CD4-positive, CD25-positive, alpha-beta regulatory T cell (primary cell): ENCODE measurements at regions not wholly inside any gene's neighbourhood (a gene's known extent, or its start where the extent isn't known, plus 50 kb on each side); places are given as distances from the start of the nearest gene placed in this dataset.

Experiments
- ATAC-seq, 2 donors: fragments of 150-1000 bp; cut with Tn5 transposase; one replicate each; pipeline ENCODE4 v1.10.0; 2021; ENCODE audit warnings: low read depth in 2 of 2, moderate number of reproducible peaks in 2 of 2, moderate library complexity in 1 of 2
- DNase-seq, 3 donors: peaks; one replicate each; pipeline versions ENCODE4 v3.0.0 to v3.0.0-alpha.2; 2012 to 2022; ENCODE audit warnings: mixed read lengths in 1 of 3
- H3K27ac ChIP-seq: one replicate; pipeline ENCODE4 v1.7.0; 2013; ENCODE audit warnings: mild to moderate bottlenecking, low read length; ENCODE audit not compliant: insufficient read depth, poor library complexity, severe bottlenecking
- H3K27me3 ChIP-seq: one replicate; pipeline ENCODE4 v1.7.0; 2013; ENCODE audit warnings: low read length; ENCODE audit not compliant: control insufficient read depth, insufficient read depth
- H3K36me3 ChIP-seq: one replicate; pipeline ENCODE4 v1.7.0; 2013; ENCODE audit warnings: mild to moderate bottlenecking, low read length, moderate library complexity; ENCODE audit not compliant: control insufficient read depth, insufficient read depth
- H3K4me1 ChIP-seq: 2 replicates; pipeline ENCODE4 v1.7.0; 2013; ENCODE audit warnings: mild to moderate bottlenecking, low read length; ENCODE audit not compliant: insufficient read depth, control insufficient read depth, poor library complexity, severe bottlenecking
- H3K4me3 ChIP-seq: one replicate; pipeline ENCODE4 v1.7.0; 2013; ENCODE audit warnings: low read depth, mild to moderate bottlenecking, low read length, moderate library complexity
- H3K9me3 ChIP-seq, 2 experiments: 1 replicate in 1 of 2; 2 replicates in 1 of 2; pipeline ENCODE4 v1.7.0; 2013; ENCODE audit warnings: low read length in 2 of 2, mild to moderate bottlenecking in 1 of 2, moderate library complexity in 1 of 2; ENCODE audit not compliant: control insufficient read depth in 2 of 2
- H3K27ac Mint-ChIP-seq, 3 donors: one replicate each; pipeline ENCODE4 v1.8.0; 2020 to 2022; ENCODE audit warnings: mild to moderate bottlenecking in 3 of 3, mixed read lengths in 3 of 3, moderate library complexity in 2 of 3
- H3K27me3 Mint-ChIP-seq: one replicate; pipeline ENCODE4 v1.8.0; 2022; ENCODE audit warnings: mild to moderate bottlenecking, mixed read lengths
- H3K36me3 Mint-ChIP-seq: one replicate; pipeline ENCODE4 v1.8.0; 2020; ENCODE audit warnings: mixed read lengths
- H3K4me1 Mint-ChIP-seq, 4 donors: one replicate each; pipeline ENCODE4 v1.8.0; 2020 to 2022; ENCODE audit warnings: mixed read lengths in 4 of 4, mild to moderate bottlenecking in 1 of 4
- H3K4me3 Mint-ChIP-seq, 4 donors: one replicate each; pipeline ENCODE4 v1.8.0; 2020 to 2022; ENCODE audit warnings: mild to moderate bottlenecking in 4 of 4, mixed read lengths in 4 of 4, moderate library complexity in 3 of 4
- H3K9me3 Mint-ChIP-seq, 7 donors: one replicate each; pipeline ENCODE4 v1.8.0; 2020 to 2022; ENCODE audit warnings: mixed read lengths in 7 of 7, mild to moderate bottlenecking in 3 of 7, moderate library complexity in 2 of 7

DNA sequence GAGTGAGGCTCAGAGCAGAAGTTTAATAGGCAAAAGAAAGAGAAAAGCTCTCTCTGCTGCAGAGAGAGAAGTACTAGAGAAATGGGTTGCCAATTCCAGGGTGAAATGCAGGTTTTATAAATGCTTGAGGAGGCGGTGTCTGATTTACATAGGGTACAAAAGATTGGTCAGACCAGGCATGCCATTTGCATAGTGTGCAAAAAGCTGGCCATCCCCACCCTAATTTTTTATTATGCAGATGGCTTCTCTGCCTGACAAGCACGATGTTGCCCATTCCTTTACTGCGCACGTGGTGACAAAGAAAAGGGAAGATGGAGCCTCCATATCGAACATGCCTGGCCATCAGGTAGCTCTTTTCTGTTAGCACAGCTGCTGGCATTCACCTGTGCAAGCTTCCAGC lies 209.3 kb upstream of the PPFIA2 start:
- H3K9me3 Mint-ChIP-seq = peaks cover 0 to 10% (median 7%) of the 10 kb centered on the region in 7 donors
- Histone ChIP-seq H3K27ac (no peak overlapping the region), H3K4me1 (no peaks in the 10 kb centered on the region), H3K27me3 (no peaks in the 10 kb centered on the region), H3K36me3 (no peaks in the 10 kb centered on the region), H3K4me3 (no peak overlapping the region), H3K9me3 (peaks cover 0 to 5% of the 10 kb centered on the region in 2 experiments)
- no peaks in the 10 kb centered on the region for H3K4me1 Mint-ChIP-seq
- no peak for ATAC-seq
- H3K36me3 Mint-ChIP-seq = no peaks in the 10 kb centered on the region
- H3K27ac Mint-ChIP-seq = no peak overlapping the region
- DNase-seq = no peak
- no peaks in the 10 kb centered on the region for H3K27me3 Mint-ChIP-seq
- H3K4me3 Mint-ChIP-seq = no peak overlapping the region

DNA sequence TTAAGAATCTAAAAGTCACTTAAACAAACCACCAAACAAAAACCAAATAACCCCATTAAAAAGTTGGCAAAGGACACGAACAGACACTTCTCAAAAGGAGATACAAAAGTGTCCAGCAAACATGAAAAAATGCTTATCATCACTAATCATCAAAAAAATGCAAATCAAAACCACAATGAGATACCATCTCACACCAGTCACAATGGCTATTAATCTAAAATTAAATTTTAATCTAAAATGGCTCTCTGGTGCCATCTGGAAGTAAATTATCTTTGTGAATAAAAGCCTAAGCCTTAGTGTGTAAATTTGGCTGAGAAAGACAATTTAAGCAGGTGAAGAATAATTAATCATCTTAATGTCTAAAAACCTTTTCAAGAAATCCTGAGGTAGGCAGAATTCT lies 204.5 kb upstream of the PPFIA2 start:
- Histone ChIP-seq H3K36me3 (no peaks in the 10 kb centered on the region), H3K27me3 (no peaks in the 10 kb centered on the region), H3K4me1 (no peaks in the 10 kb centered on the region), H3K9me3 (no peaks in the 10 kb centered on the region), H3K4me3 (no peak overlapping the region), H3K27ac (no peak overlapping the region)
- no peak overlapping the region for H3K27ac Mint-ChIP-seq
- no peaks in the 10 kb centered on the region for H3K4me1 Mint-ChIP-seq
- H3K27me3 Mint-ChIP-seq = no peaks in the 10 kb centered on the region
- DNase-seq (no peak), ATAC-seq (no peak)
- H3K9me3 Mint-ChIP-seq = peaks cover 0 to 2% (median 2%) of the 10 kb centered on the region in 7 donors
- no peaks in the 10 kb centered on the region for H3K36me3 Mint-ChIP-seq
- no peak overlapping the region for H3K4me3 Mint-ChIP-seq

DNA sequence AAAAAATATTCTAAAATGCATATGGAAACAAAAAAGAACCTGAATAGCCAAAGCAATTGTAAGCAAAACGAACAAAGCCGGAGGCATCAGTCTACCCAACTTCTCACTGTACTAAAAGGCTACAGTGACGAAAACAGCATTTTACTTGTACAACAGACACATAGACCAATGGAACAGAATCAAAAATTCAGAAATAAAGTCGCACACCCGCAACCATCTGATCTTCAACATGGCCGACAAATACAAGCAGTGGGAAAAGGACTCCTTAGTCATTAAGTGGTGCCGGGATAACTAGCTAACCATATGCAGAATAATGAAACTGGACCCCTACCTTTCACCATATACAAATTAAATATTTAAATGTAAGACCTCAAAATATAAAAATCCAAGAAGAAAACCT lies 203.9 kb upstream of the PPFIA2 start:
- Histone ChIP-seq H3K4me1 (no peaks in the 10 kb centered on the region), H3K36me3 (no peaks in the 10 kb centered on the region), H3K27me3 (no peaks in the 10 kb centered on the region), H3K4me3 (no peak overlapping the region), H3K27ac (no peak overlapping the region), H3K9me3 (no peaks in the 10 kb centered on the region)
- Mint-ChIP-seq H3K27me3 (no peaks in the 10 kb centered on the region), H3K36me3 (no peaks in the 10 kb centered on the region), H3K9me3 (peaks cover 0 to 2% (median 2%) of the 10 kb centered on the region in 7 donors), H3K27ac (no peak overlapping the region), H3K4me1 (no peaks in the 10 kb centered on the region), H3K4me3 (no peak overlapping the region)
- DNase-seq (no peak), ATAC-seq (no peak)

DNA sequence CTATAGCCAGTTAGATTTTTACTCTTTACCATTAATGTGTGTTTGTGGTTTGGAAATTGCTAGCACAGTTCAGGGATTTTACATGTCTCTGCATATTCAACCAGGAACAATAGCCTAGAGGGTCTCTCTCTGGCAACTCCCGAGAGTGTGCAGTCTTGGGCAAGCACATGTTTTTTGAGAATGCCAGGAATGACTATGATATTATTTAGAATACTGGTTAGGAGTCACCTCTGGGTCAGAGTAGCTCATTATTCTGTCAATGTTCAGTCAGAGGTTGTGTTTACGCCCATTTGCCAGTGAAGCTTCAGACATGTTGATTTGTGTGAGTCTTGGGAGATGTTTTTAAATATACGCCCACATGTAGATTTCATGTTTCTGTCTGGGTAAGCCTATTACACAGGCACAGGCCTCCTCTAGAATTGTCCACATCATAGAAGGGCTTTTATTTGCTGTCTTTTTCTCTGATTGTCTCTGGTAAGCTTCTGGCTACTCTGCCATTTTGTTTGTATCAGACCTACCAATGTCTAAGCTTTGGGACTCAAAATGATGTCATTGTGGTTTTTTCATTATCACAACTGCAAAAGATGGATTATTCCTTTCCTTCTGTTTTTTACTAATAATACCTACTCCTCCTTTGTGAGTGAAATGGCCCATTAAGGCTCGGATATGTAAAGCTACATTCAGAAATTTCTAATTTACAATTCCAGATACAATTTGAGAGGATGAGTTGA lies 203.1 kb upstream of the PPFIA2 start:
- Mint-ChIP-seq H3K9me3 (peaks cover 0 to 2% (median 2%) of the 10 kb centered on the region in 7 donors), H3K4me1 (no peaks in the 10 kb centered on the region), H3K27ac (no peak overlapping the region), H3K27me3 (no peaks in the 10 kb centered on the region), H3K36me3 (no peaks in the 10 kb centered on the region), H3K4me3 (no peak overlapping the region)
- no peak for ATAC-seq
- no peaks in the 10 kb centered on the region for H3K27me3 ChIP-seq
- no peak overlapping the region for H3K4me3 ChIP-seq
- H3K4me1 ChIP-seq = no peaks in the 10 kb centered on the region
- H3K27ac ChIP-seq = no peak overlapping the region
- H3K9me3 ChIP-seq = no peaks in the 10 kb centered on the region
- DNase-seq = no peak
- H3K36me3 ChIP-seq = no peaks in the 10 kb centered on the region

DNA sequence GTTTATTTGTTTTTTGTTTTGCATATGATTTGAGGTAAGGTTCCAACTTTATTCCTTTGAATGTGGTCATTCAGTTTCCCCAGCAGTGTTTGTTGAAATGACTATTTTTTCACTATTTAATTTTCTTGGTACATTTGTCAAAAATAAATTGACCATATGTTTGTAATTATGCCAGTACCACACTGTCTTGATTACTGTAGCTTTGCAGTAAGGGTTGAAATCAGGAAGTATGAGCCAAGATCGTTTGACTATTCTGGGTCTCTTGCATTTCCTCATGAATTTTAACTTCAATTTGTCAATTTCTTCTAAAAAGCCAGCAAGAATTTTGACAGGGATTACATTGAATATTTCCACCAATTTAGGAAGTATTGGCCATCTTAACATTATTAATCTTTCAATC lies 199.3 kb upstream of the PPFIA2 start:
- Histone ChIP-seq H3K27me3 (no peaks in the 10 kb centered on the region), H3K4me1 (no peaks in the 10 kb centered on the region), H3K36me3 (no peaks in the 10 kb centered on the region), H3K4me3 (no peak overlapping the region), H3K27ac (no peak overlapping the region), H3K9me3 (no peaks in the 10 kb centered on the region)
- Mint-ChIP-seq H3K4me1 (no peaks in the 10 kb centered on the region), H3K27me3 (no peaks in the 10 kb centered on the region), H3K9me3 (peaks cover 0 to 2% (median 0%) of the 10 kb centered on the region in 7 donors), H3K4me3 (no peak overlapping the region), H3K27ac (no peak overlapping the region), H3K36me3 (no peaks in the 10 kb centered on the region)
- DNase-seq (no peak), ATAC-seq (no peak)

DNA sequence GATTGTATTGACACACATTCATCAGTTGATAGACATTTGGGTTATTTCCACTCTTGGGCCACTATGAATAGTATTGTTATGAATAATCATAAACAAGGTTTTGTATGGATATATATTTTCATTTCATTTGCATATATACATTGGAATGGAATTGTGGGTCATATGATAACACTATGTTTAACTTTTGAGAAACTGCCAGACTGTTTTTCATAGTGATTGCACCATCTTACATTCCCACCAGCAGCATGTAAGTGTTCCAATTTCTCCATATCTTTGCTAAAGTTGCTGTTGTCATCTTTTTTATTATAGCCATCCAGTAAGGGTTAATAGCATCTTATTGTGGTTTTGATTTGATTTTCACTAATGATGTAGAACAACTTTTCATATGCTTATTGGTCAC lies 198.5 kb upstream of the PPFIA2 start:
- DNase-seq = no peak
- Histone ChIP-seq H3K27me3 (no peaks in the 10 kb centered on the region), H3K27ac (no peak overlapping the region), H3K36me3 (no peaks in the 10 kb centered on the region), H3K4me3 (no peak overlapping the region), H3K9me3 (no peaks in the 10 kb centered on the region), H3K4me1 (no peaks in the 10 kb centered on the region)
- Mint-ChIP-seq H3K4me3 (no peak overlapping the region), H3K9me3 (peaks cover 0 to 2% (median 0%) of the 10 kb centered on the region in 7 donors), H3K4me1 (no peaks in the 10 kb centered on the region), H3K27ac (no peak overlapping the region), H3K36me3 (no peaks in the 10 kb centered on the region), H3K27me3 (no peaks in the 10 kb centered on the region)
- no peak for ATAC-seq

DNA sequence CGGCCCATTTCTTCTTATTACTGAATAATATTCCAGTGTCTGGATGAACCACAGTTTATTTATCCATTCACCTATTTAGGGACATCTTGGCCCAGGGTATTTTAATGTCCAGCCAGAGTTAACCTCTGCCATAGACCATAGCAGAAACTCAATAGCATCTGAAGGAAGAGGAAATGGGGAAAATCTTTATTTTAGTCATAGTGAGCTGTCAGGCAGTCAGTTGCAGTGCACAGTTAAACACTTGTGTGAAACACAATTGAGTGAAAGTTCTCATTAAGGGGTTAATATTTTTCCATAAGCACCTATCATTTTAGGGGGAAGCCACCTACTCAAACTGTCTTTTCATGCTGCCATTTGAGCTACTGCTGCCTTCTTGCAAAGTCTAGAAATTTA lies 197.3 kb upstream of the PPFIA2 start:
- DNase-seq (no peak), ATAC-seq (no peak)
- H3K27ac Mint-ChIP-seq = no peak overlapping the region
- no peaks in the 10 kb centered on the region for H3K27me3 Mint-ChIP-seq
- Histone ChIP-seq H3K27me3 (no peaks in the 10 kb centered on the region), H3K9me3 (no peaks in the 10 kb centered on the region), H3K36me3 (no peaks in the 10 kb centered on the region), H3K27ac (no peak overlapping the region), H3K4me1 (no peaks in the 10 kb centered on the region), H3K4me3 (no peak overlapping the region)
- no peaks in the 10 kb centered on the region for H3K36me3 Mint-ChIP-seq
- H3K4me1 Mint-ChIP-seq = no peaks in the 10 kb centered on the region
- no peak overlapping the region for H3K4me3 Mint-ChIP-seq
- H3K9me3 Mint-ChIP-seq = peaks cover 0 to 2% (median 0%) of the 10 kb centered on the region in 7 donors

DNA sequence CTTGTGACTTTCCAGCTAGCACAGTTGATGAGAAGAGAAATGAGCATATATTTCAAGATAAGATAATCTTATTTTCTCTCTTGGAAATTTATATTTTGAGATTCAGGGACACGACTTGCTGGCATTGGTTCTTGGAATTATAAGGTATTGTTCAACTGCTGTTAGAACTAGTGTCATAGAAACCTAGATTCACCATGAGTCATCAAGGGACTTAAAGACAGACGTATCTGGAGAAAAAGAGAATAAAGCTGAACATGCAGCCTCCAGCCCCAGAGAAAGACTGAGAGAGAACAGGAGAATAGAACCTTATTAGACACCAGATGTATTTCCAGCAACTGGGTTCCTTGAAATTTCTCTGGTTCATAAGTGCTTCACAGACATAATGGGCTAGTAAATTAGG lies 194.4 kb upstream of the PPFIA2 start:
- H3K27me3 ChIP-seq = no peaks in the 10 kb centered on the region
- Mint-ChIP-seq H3K27ac (no peak overlapping the region), H3K4me1 (no peaks in the 10 kb centered on the region), H3K4me3 (no peak overlapping the region), H3K27me3 (no peaks in the 10 kb centered on the region), H3K9me3 (peaks cover 0 to 5% (median 3%) of the 10 kb centered on the region in 7 donors), H3K36me3 (no peaks in the 10 kb centered on the region)
- DNase-seq (no peak), ATAC-seq (no peak)
- H3K4me1 ChIP-seq = no peaks in the 10 kb centered on the region
- peaks cover 0 to 3% of the 10 kb centered on the region in 2 experiments for H3K9me3 ChIP-seq
- no peaks in the 10 kb centered on the region for H3K36me3 ChIP-seq
- H3K27ac ChIP-seq = no peak overlapping the region
- H3K4me3 ChIP-seq = no peak overlapping the region
